ENCODE measurements at regions not wholly inside any gene's neighbourhood (a gene's known extent, or its start where the extent isn't known, plus 50 kb on each side); places are given as distances from the start of the nearest gene placed in this dataset.

DNA sequence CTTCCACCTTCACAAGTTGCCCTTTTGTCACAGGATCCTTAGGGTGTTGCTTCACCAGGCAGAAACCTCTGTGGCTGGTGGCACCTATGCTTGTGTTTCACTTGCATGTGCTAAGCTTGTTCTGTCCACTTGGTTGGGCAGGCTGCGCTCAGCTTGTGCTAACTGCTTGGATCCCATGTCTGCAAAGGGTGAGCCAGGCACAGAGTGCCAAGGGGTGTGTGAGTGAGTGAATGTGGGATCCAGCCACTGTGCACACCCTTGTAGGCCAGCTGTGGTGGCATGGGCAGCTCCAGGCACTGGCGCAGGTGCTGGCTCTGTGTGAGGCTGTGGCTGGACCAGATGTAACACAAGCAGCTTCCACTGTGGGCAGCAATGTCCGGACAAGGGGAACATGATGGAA, 728.7 kb upstream of the ROBO1 start:
- no peak overlapping the region for H3K27ac ChIP-seq
- no peak for TF ChIP-seq ZFX (IDR thresholded peaks at IDR 0.05; ENCODE audit: borderline replicate concordance)
- TF ChIP-seq, protein P1, sequence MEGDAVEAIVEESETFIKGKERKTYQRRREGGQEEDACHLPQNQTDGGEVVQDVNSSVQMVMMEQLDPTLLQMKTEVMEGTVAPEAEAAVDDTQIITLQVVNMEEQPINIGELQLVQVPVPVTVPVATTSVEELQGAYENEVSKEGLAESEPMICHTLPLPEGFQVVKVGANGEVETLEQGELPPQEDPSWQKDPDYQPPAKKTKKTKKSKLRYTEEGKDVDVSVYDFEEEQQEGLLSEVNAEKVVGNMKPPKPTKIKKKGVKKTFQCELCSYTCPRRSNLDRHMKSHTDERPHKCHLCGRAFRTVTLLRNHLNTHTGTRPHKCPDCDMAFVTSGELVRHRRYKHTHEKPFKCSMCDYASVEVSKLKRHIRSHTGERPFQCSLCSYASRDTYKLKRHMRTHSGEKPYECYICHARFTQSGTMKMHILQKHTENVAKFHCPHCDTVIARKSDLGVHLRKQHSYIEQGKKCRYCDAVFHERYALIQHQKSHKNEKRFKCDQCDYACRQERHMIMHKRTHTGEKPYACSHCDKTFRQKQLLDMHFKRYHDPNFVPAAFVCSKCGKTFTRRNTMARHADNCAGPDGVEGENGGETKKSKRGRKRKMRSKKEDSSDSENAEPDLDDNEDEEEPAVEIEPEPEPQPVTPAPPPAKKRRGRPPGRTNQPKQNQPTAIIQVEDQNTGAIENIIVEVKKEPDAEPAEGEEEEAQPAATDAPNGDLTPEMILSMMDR (IDR thresholded peaks at IDR 0.05), result no peak

DNA sequence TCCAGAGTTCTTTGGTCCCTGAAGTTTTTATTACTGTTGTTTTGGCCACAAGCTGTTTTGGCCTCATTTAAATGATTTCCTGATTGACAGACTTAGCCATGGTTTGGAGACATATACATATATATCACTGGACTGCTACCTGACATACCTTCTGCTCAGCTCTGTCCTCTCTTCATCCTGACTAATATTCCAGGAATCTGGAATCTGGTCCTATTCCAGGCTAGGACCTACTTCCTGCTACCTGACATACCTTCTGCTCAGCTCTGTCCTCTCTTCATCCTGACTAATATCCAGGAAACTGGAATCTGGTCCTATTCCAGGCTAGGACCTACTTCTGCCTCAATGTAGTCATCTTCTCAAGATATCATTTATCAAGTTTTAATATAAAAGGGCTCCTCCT, 724.4 kb upstream of the ROBO1 start:
- H3K27ac ChIP-seq, result no peak overlapping the region
- no peak for TF ChIP-seq ZFX (IDR thresholded peaks at IDR 0.05; ENCODE audit: borderline replicate concordance)
- TF ChIP-seq, protein P1 (IDR thresholded peaks at IDR 0.05), result no peak

DNA sequence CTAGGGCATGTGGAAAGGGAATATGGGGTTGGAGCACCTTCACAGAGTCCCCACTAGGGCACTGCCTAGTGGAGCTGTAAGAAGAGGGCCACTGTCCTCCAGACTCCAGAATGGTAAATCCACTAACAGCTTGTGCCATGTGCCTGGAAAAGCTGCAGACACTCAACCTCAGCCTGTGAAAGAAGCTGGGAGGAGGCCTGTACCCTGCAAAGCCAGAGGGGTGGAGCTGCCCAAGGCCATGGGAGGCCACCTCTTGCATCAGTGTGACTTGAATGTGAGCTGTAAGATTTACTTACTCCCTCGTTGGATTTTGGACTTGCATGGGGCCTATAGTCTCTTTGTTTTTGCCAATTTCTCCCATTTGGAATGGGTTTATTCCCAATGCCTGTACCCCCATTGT, 705.2 kb upstream of the ROBO1 start:
- no peak for TF ChIP-seq ZFX (IDR thresholded peaks at IDR 0.05; ENCODE audit: borderline replicate concordance)
- H3K27ac ChIP-seq, result no peak overlapping the region

DNA sequence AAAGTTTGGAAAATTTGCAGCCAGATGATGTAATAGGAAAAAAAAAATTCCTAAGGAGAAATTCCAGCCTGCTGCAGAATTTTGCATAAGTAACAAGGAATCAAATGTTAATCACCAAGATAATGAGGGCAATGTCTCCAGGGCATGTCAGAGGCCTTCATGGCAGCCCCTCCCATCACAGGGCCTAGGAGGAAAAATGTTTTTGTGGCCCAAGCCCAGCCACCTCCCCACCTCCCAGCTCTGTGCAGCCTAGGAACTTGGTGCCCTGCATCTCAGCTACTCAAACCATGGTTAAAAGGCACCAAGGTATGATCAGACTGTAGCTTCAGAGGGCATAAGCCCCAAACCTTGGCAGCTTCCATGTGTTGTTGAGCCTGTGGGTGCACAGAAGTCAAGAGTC, 704.7 kb upstream of the ROBO1 start:
- H3K27ac ChIP-seq, result no peak overlapping the region
- TF ChIP-seq, protein P1 (IDR thresholded peaks at IDR 0.05), result no peak
- no peak for TF ChIP-seq ZFX (IDR thresholded peaks at IDR 0.05; ENCODE audit: borderline replicate concordance)

DNA sequence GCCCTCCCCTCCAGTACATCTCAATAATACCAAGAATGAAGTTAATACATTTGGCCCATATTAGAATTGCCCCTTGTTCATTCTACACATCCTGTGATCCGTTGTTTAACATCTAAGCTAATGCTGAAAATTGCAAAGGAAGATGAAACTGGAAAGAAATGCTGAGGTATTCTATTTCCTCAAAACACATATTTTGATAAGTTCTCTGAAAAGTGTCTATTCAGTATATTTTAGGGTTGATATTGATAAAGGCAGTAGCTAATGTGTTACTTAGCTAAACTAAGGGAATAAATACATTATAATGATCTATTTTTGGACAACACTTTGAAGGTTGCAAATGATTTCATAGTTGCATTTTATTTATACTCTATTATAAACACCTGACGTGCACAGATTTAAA, 702.6 kb upstream of the ROBO1 start:
- no peak overlapping the region for H3K27ac ChIP-seq
- TF ChIP-seq, protein P1 (IDR thresholded peaks at IDR 0.05), result no peak
- TF ChIP-seq ZFX (IDR thresholded peaks at IDR 0.05; ENCODE audit: borderline replicate concordance), result no peak

DNA sequence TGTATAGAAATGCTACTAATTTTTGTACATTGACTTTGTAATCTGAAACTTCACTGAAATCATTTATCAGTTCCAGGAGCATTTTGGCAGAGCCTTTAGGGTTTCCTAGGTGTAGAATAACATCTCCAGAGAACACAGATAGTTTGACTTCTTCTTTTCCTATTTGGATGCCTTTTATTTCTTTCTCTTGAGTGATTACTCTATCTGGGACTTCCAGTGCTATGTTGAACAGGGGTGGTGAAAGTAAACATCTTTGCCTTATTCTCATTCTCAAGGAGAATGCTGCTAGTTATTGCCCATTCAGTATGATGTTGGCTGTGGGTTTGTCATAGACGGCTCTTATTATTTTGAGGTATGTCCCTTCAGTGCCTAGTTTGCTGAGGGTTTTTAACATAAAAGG, 697.9 kb upstream of the ROBO1 start:
- TF ChIP-seq, protein P1 (IDR thresholded peaks at IDR 0.05), result no peak
- no peak for TF ChIP-seq ZFX (IDR thresholded peaks at IDR 0.05; ENCODE audit: borderline replicate concordance)

DNA sequence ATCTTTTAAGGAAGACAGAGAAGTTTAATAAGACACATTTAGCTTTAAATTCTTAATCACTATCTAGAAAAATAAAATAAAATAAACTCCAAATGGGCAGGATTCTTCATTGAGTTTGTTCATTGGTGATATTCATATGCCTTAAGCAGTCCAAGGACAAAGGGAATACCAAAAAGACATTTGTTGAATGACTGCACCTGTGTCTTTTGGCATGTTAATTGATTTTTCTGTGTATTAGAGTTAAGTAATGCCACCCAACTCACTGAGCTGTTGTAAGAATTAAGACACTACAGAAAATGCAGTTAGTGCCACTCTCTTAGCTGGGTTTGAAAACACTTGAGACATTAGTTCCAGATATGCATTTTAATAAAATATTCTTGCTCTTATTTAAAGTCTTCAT, 683.6 kb upstream of the ROBO1 start:
- no peak for TF ChIP-seq ZFX (IDR thresholded peaks at IDR 0.05; ENCODE audit: borderline replicate concordance)
- TF ChIP-seq, protein P1 (IDR thresholded peaks at IDR 0.05), result no peak
- H3K27ac ChIP-seq, result no peak overlapping the region

More for the DNA sequence above, 697.9 kb upstream of the ROBO1 start:
- H3K27ac ChIP-seq, result no peak overlapping the region

DNA sequence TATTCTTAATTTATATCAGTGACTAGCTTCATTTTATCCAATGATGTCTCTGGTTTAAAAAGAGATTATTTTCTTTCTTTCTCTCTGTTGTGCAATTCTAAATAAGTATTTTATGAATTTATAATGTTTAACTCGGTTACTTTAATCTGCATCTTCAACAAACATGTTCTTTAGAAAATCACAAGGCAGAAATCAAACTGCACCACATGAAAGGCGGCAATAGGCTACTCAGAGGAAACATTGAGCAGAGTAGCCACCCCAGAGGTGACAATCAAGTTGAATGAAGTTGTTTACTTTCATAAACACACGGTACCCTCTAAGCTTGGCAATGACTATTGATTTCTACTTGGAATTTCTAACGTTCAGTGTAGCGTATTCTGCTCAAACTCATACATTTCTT, 677.8 kb upstream of the ROBO1 start:
- H3K27ac ChIP-seq, result no peak overlapping the region
- TF ChIP-seq, protein P1 (IDR thresholded peaks at IDR 0.05), result no peak
- no peak for TF ChIP-seq ZFX (IDR thresholded peaks at IDR 0.05; ENCODE audit: borderline replicate concordance)

Data from 22Rv1 (cell line).